ENCODE measurements at regions not wholly inside any gene's neighbourhood (a gene's known extent, or its start where the extent isn't known, plus 50 kb on each side); places are given as distances from the start of the nearest gene placed in this dataset.

DNA sequence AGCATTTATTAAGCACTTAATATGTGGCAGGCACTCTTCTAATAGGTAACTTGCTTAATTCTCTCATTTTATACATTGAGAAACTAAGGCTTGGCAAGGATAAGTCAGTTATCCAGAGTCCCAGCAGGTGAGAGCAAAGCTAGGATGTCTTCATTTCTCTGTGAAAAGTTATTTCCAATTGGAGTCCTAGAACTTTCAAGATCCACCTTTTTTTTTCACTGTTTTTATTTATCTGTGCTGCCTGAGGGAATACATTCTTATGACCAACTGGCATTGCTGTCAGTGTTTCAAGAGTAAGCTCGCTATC, 56.2 kb upstream of the ETAA1 start:
- no peaks in the 10 kb centered on the region for H3K4me1 ChIP-seq (ENCODE audit: insufficient read depth, low read length)
- no peak overlapping the region for H2AFZ ChIP-seq (ENCODE audit: low read length)
- no peaks in the 10 kb centered on the region for H3K9me3 ChIP-seq (ENCODE audit: control insufficient read depth, low read depth, low read length)
- no peak overlapping the region for H2BK20ac ChIP-seq (ENCODE audit: low read depth, low read length, poor library complexity, severe bottlenecking)
- H3T11ph ChIP-seq (ENCODE audit: low read length), result no peak overlapping the region
- no peak overlapping the region for H3K4me2 ChIP-seq (ENCODE audit: insufficient read depth, insufficient read length, low read length)
- H3K27me3 Mint-ChIP-seq (ENCODE audit: low read depth), result no peaks in the 10 kb centered on the region
- no peaks in the 10 kb centered on the region; the same call in 1 of the 2 replicates for H3K79me2 ChIP-seq (ENCODE audit: insufficient read depth, low read length)
- no peak overlapping the region for H4K8ac ChIP-seq (replicated peaks; ENCODE audit: insufficient read length, low read depth, low read length)
- no peak overlapping the region for H2BK5ac ChIP-seq (ENCODE audit: insufficient read length, low read length)
- peaks cover 0 to 4% of the 10 kb centered on the region in 2 experiments; a peak in 2 of 5 replicates for H3K9me3 Mint-ChIP-seq
- TF ChIP-seq, protein P1, sequence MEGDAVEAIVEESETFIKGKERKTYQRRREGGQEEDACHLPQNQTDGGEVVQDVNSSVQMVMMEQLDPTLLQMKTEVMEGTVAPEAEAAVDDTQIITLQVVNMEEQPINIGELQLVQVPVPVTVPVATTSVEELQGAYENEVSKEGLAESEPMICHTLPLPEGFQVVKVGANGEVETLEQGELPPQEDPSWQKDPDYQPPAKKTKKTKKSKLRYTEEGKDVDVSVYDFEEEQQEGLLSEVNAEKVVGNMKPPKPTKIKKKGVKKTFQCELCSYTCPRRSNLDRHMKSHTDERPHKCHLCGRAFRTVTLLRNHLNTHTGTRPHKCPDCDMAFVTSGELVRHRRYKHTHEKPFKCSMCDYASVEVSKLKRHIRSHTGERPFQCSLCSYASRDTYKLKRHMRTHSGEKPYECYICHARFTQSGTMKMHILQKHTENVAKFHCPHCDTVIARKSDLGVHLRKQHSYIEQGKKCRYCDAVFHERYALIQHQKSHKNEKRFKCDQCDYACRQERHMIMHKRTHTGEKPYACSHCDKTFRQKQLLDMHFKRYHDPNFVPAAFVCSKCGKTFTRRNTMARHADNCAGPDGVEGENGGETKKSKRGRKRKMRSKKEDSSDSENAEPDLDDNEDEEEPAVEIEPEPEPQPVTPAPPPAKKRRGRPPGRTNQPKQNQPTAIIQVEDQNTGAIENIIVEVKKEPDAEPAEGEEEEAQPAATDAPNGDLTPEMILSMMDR (conservative IDR thresholded peaks at IDR 0.05), result no peak
- peaks cover 21 to 28% of the 10 kb centered on the region in 2 experiments for H3K4me1 Mint-ChIP-seq
- H2AK5ac ChIP-seq (ENCODE audit: insufficient read length, low read length), result no peak overlapping the region
- no peak overlapping the region for H2BK120ac ChIP-seq (ENCODE audit: low read depth, low read length, poor library complexity, severe bottlenecking)
- no peak overlapping the region for H3K14ac ChIP-seq (ENCODE audit: insufficient read depth, low read length)
- no peak overlapping the region for H3K9ac ChIP-seq (ENCODE audit: extremely low read depth, insufficient read length, low read length)
- no peaks in the 10 kb centered on the region for H4K20me1 ChIP-seq (ENCODE audit: control insufficient read depth, insufficient read depth, insufficient read length)
- no peak overlapping the region for H2BK12ac ChIP-seq (ENCODE audit: insufficient read length, low read depth, low read length)
- H3K4ac ChIP-seq (ENCODE audit: low read depth, low read length), result no peak overlapping the region
- no peak overlapping the region for H3K56ac ChIP-seq (ENCODE audit: insufficient read length, low read depth, low read length)
- no peaks in the 10 kb centered on the region for H3K27me3 ChIP-seq (ENCODE audit: insufficient read depth, low read length)
- WGBS (ENCODE audit: extremely low coverage, insufficient read length, low lambda C conversion rate), result no CpG with 5 or more reads among the region's 1 CpG
- H3K27ac ChIP-seq (ENCODE audit: insufficient read length, low read depth, low read length), result no peak overlapping the region
- no peak overlapping the region for H3K4me3 Mint-ChIP-seq
- no peaks in the 10 kb centered on the region for H3K23me2 ChIP-seq (ENCODE audit: insufficient read length, low read depth, low read length, poor library complexity, severe bottlenecking)
- no peak overlapping the region for H3K23ac ChIP-seq (ENCODE audit: insufficient read length, low read depth, low read length)
- no peak for DNase-seq
- no peaks in the 10 kb centered on the region for H3K79me1 ChIP-seq (ENCODE audit: insufficient read depth, low read depth, low read length, poor library complexity, severe bottlenecking)
- no peak overlapping the region for H4K5ac ChIP-seq (ENCODE audit: insufficient read length, low read depth, low read length)
- H2BK15ac ChIP-seq (ENCODE audit: low read depth, low read length), result no peak overlapping the region
- H3K18ac ChIP-seq (ENCODE audit: insufficient read length, low read depth, low read length), result no peak overlapping the region
- H3K36me3 Mint-ChIP-seq (ENCODE audit: insufficient read depth in 1 of 3, low read depth in 3 of 3), result peaks cover 0 to 31% (median 15%) of the 10 kb centered on the region in 3 experiments
- peak overlapping the region in 1 of 3 experiments; percentile 37; a peak in 1 of 7 replicates for H3K27ac Mint-ChIP-seq
- no peak overlapping the region for H4K91ac ChIP-seq (ENCODE audit: insufficient read length, low read depth, low read length)

Measured in H9 (cell line).